SK-N-MC (cell line): ENCODE measurements at regions not wholly inside any gene's neighbourhood (a gene's known extent, or its start where the extent isn't known, plus 50 kb on each side); places are given as distances from the start of the nearest gene placed in this dataset.

Source experiments
- EZH2 ChIP-seq: fragments of 200-600 bp; sonication (generic); IDR thresholded peaks from one replicate; pipeline ENCODE4 v1.6.1; 2017; ENCODE audit warnings: antibody characterized with exemption
- POLR2AphosphoS5 ChIP-seq: IDR thresholded peaks from 2 replicates; pipeline ENCODE4 v1.6.1; 2012; ENCODE audit warnings: mild to moderate bottlenecking, low read depth, low read length, borderline replicate concordance

GRCh38 chr16:73371584-73372319, 323.8 kb upstream of the ZFHX3 start:
- TF ChIP-seq POLR2AphosphoS5: no peak
- TF ChIP-seq EZH2: no peak
